ENCODE measurements at regions not wholly inside any gene's neighbourhood (a gene's known extent, or its start where the extent isn't known, plus 50 kb on each side); places are given as distances from the start of the nearest gene placed in this dataset.

DNA sequence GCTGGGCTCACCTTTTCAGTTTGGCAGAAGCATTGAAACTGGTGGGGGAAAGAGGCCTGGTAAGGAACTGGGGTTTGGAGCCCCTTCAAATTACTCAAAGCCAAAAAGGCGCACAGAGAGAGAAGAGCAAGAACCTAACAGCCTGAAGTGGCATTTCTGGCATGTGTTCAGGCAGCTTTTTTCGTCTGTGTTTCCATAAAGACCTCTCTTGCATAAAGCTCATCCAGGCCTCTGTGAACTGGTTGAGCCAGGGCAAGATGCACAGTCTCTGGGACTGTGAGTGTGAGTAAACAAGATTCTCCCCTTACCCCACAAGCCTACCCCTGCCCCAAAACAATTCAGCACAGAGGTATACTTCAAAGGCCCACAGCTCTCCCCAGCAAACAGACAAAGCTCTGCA, 167.8 kb downstream of the QRSL1 start:
- POLR2A ChIA-PET: no interaction called here

DNA sequence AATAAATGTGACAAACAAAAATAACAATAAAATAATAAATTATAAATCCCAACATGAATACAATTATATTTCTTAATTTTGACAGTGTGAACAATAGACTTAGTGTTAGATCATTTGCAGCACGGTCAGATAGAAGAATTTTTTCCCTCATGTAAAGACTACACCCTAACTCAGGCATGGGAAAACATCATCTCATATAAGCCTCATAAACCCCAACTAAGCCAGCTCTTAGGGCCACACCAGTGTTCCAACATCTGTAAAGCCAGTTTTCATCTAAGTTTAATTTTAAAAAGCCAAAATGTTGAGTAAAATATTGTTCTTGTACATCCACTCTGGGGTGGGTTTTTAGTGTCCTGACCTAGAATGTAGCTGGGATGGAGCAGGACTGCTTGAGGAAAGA, 167.4 kb downstream of the QRSL1 start:
- ChIA-PET CTCF (no interaction called here), POLR2A (no interaction called here)
- Mint-ChIP-seq H3K4me1 (ENCODE audit: low read depth) (no peaks in the 10 kb centered on the region), H3K27me3 (peaks cover 50% of the 10 kb centered on the region), H3K9me3 (no peaks in the 10 kb centered on the region), H3K4me3 (no peak overlapping the region), H3K27ac (no peak overlapping the region), H3K36me3 (ENCODE audit: low read depth) (no peaks in the 10 kb centered on the region)
- TF ChIP-seq, protein P1, sequence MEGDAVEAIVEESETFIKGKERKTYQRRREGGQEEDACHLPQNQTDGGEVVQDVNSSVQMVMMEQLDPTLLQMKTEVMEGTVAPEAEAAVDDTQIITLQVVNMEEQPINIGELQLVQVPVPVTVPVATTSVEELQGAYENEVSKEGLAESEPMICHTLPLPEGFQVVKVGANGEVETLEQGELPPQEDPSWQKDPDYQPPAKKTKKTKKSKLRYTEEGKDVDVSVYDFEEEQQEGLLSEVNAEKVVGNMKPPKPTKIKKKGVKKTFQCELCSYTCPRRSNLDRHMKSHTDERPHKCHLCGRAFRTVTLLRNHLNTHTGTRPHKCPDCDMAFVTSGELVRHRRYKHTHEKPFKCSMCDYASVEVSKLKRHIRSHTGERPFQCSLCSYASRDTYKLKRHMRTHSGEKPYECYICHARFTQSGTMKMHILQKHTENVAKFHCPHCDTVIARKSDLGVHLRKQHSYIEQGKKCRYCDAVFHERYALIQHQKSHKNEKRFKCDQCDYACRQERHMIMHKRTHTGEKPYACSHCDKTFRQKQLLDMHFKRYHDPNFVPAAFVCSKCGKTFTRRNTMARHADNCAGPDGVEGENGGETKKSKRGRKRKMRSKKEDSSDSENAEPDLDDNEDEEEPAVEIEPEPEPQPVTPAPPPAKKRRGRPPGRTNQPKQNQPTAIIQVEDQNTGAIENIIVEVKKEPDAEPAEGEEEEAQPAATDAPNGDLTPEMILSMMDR (IDR thresholded peaks at IDR 0.05): no peak
- H3K4me1 ChIP-seq (ENCODE audit: insufficient read depth, low read length): no peaks in the 10 kb centered on the region
- no peaks in the 10 kb centered on the region for H3K36me3 ChIP-seq (ENCODE audit: insufficient read depth, low read length)
- no peak overlapping the region for H3K4me3 ChIP-seq (ENCODE audit: low read length)
- peaks cover 8 to 11% of the 10 kb centered on the region in 2 experiments for H3K27me3 ChIP-seq (ENCODE audit: control insufficient read depth in 1 of 2, insufficient read depth in 2 of 2, low read length in 2 of 2)
- DNase-seq: no peak
- intact Hi-C loops (cut with DNase I, micrococcal nuclease): no loop called here
- no peaks in the 10 kb centered on the region for H3K9me3 ChIP-seq (ENCODE audit: control insufficient read depth in 1 of 2, insufficient read depth in 1 of 2, low read length in 2 of 2)
- no peak overlapping the region for H3K27ac ChIP-seq (ENCODE audit: low read depth in 1 of 2, low read length in 2 of 2)
- no peak for ATAC-seq (ENCODE audit: poor library complexity)

More for the DNA sequence above, 167.8 kb downstream of the QRSL1 start:
- Histone ChIP-seq H3K4me1 (ENCODE audit: insufficient read depth, low read length) (no peaks in the 10 kb centered on the region), H3K36me3 (ENCODE audit: insufficient read depth, low read length) (no peaks in the 10 kb centered on the region), H3K9me3 (ENCODE audit: control insufficient read depth in 1 of 2, insufficient read depth in 1 of 2, low read length in 2 of 2) (no peaks in the 10 kb centered on the region), H3K27ac (ENCODE audit: low read depth in 1 of 2, low read length in 2 of 2) (no peak overlapping the region), H3K4me3 (ENCODE audit: low read length) (no peak overlapping the region), H3K27me3 (ENCODE audit: control insufficient read depth in 1 of 2, insufficient read depth in 2 of 2, low read length in 2 of 2) (peaks cover 8 to 11% of the 10 kb centered on the region in 2 experiments)
- Mint-ChIP-seq H3K4me3 (no peak overlapping the region), H3K27me3 (peaks cover 50% of the 10 kb centered on the region), H3K36me3 (ENCODE audit: low read depth) (no peaks in the 10 kb centered on the region), H3K27ac (no peak overlapping the region), H3K4me1 (ENCODE audit: low read depth) (no peaks in the 10 kb centered on the region), H3K9me3 (no peaks in the 10 kb centered on the region)
- CTCF ChIA-PET: no interaction called here
- DNase-seq: no peak
- intact Hi-C loops (cut with DNase I, micrococcal nuclease): no loop called here
- TF ChIP-seq, protein P1 (IDR thresholded peaks at IDR 0.05): no peak
- ATAC-seq (ENCODE audit: poor library complexity): no peak

DNA sequence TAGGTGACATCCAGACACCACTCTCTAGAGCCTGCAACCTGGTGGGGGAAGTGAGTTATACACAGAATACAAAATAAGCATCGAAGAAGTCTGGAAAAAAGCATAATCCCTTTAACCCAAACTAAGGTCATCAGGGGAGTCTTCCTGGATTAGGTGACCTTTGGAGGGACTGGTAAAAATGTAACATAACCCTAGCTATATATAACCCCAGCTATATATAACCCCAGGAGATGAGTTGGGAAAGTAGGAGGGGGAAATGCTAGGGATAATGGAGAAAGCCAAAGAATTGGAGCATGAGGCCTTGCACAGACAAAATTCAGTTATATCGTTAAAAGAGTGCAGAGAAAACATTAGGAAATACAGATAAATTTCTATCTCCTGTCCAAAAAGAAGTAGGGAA, 164.8 kb downstream of the QRSL1 start:
- Histone ChIP-seq H3K4me3 (ENCODE audit: low read length) (no peak overlapping the region), H3K36me3 (ENCODE audit: insufficient read depth, low read length) (no peaks in the 10 kb centered on the region), H3K9me3 (ENCODE audit: control insufficient read depth in 1 of 2, insufficient read depth in 1 of 2, low read length in 2 of 2) (no peaks in the 10 kb centered on the region), H3K27ac (ENCODE audit: low read depth in 1 of 2, low read length in 2 of 2) (no peak overlapping the region), H3K4me1 (ENCODE audit: insufficient read depth, low read length) (no peaks in the 10 kb centered on the region), H3K27me3 (ENCODE audit: control insufficient read depth in 1 of 2, insufficient read depth in 2 of 2, low read length in 2 of 2) (peaks cover 8 to 9% of the 10 kb centered on the region in 2 experiments)
- H3K4me3 Mint-ChIP-seq: no peak overlapping the region
- no peaks in the 10 kb centered on the region for H3K36me3 Mint-ChIP-seq (ENCODE audit: low read depth)
- ChIA-PET CTCF (no interaction called here), POLR2A (no interaction called here)
- no peaks in the 10 kb centered on the region for H3K4me1 Mint-ChIP-seq (ENCODE audit: low read depth)
- ATAC-seq (ENCODE audit: poor library complexity) (no peak), DNase-seq (no peak)
- peaks cover 41% of the 10 kb centered on the region for H3K27me3 Mint-ChIP-seq
- intact Hi-C loops (cut with DNase I, micrococcal nuclease): no loop called here
- TF ChIP-seq, protein P1 (IDR thresholded peaks at IDR 0.05): no peak
- H3K9me3 Mint-ChIP-seq: no peaks in the 10 kb centered on the region
- H3K27ac Mint-ChIP-seq: no peak overlapping the region
